GM18502 (cell line): ENCODE measurements at regions not wholly inside any gene's neighbourhood (a gene's known extent, or its start where the extent isn't known, plus 50 kb on each side); places are given as distances from the start of the nearest gene placed in this dataset.
"Not testable (repeated sequence)": the region's sequence is repeated elsewhere in the genome, so short reads cannot be mapped to it uniquely, and the experiment has no call there.

Source experiments
- ATAC-seq: cut with Tn5 transposase; IDR thresholded peaks from one replicate; pipeline ENCODE4 v1.9.1; 2021; ENCODE audit warnings: mild to moderate bottlenecking; ENCODE audit not compliant: unreplicated experiment, poor library complexity

DNA sequence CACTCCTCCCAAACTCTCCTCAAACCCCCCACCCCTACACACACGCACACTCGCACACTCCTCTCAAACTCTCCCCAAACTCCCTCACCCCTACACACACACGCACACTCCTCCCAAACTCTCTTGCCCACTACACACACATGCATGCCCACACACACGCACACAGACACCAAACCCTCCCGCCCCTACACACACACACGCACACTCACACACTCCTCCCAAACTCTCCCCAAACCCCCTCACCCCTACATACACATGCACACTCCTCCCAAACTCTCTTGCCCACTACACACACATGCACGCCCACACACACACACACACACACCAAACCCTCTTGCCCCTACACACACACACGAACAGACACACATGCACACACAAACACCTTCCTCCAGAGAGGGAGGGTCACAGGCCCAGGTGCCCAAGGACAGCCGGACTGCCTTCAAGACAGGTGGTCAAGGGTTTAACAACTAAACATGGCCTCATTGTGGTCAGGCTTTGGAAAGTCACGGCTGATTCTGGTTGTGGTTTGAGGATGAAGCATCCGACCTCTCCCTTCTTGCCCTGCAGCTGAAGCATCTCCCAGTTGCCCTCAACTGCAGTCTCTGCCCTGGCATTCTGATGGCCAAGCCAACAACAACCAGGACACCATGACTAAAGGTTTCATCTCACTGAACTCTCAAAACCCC, 72.3 kb upstream of the SNTG2 start:
- ATAC-seq: no peak

DNA sequence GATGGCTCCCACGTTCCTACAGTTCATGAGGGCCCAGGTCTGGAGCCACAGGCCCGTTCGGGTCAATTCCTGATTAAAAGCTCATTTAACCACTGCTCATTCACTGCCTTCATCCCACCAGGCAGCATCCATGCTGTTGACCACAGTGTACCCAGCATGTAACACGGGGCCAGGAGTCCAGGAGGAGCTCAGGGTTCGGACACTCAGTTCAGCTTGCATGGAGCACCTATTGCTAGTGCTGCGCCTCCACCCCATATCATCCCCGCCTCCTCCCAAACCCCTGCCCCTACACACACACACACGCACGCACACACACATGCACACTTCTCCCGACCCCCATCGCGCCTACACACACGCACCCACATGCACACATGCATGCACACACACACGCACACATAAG, 72.9 kb upstream of the SNTG2 start:
- no peak for ATAC-seq

DNA sequence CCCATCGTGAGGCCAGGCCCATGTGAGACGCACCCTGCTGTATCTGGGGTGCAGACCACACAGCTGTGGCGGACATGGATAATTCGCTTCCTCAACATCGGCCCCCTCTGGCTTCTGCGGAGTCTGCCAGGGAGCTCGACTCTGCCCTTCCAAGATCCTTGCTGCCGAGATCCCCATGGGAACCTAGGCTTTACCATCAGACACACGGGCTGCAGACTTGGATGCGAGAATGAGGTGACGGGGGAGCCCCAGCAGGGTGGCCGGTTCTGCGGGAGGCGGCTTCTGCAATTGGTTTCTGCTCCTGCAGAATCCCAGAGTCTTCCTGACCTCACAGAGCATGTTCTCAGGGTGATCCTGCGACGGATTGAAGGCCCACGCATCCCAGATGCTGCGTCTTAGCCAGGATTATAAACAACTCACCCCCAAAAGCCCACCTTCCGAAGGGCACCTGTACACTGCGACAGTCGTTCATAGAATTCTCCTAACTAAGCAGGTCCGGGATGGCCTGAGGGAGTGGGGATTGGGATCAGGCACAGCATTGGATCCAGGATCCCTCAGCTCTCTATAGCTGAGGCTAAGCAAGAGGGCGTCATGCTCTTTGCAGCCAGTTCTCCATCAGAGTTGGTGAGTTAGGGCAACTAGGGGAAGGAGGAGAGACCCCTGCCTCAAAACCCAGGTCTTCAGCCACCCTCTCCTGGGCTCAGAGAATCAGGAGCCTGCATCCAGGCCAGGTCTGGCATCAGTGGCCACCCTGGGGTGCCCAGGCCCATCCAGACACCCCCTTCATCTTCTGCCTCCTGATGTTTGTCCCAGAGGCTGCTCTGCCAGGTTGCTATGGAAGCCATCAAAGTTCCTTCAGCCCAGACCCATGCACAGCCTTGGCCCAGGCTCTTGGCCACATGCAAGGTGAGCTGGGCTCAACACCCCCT, 74.7 kb upstream of the SNTG2 start:
- no peak for ATAC-seq

DNA sequence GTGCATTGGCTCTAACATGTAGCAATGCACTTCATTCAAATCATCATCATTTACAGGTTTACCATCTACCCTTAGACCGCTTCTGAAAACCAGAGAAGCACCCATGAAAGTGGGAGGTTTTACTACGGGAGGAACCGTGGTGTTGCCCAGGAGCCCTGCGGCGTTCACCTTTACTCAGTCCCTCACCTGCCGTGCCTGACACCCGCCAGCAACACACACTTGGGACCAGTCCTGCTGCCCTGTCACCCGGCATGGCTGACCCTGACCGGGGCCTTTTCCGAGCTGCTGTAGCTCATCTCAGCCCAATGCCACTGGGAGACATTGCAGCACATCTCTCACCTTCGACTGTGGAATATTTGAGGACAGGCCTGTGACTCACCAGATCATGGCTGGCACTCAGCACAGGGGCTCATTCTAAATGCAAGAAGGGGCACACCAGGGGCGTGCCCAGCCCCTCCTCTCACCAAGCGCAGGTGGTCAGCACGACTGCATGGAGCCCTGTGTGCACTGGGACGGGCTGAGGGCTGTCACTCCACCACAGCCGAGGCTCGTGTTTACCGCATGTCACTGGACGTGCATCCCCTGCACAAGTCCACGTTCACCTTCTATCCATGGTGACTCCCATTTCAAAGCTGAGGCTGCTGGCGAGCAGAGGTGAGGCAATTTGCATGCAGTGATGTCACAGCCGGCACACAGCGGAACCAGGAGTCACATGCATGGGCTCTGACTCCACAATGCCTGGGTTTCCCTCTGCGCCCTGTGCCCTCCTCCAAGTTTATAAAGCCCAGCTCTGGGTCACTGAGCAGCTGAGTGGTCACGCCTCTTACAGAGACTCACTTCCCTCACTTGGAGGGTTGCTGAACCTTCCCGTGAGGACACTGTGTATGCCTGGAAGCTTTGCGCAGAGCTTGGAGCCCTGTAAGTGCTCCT, 76.7 kb upstream of the SNTG2 start:
- ATAC-seq: no peak

DNA sequence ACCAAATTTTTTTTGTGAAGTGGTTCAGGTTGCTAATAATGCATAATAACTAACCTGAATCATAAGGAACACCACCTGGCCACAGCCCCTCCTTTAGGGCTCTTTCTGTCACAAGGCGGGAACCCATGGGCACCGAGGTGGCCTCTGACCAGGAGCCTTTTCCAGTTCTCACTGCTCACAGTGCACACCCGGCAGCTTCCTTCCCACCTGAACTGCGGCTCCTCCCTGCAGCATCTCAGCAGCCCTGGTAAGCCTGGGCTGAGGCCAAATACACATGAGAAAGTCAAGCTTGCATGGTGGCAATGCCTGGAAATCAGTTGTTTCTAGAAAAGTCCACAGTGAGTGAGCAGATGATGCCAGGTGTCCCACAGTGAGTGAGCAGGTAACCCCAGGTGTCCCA, 77.6 kb upstream of the SNTG2 start:
- ATAC-seq: no peak

DNA sequence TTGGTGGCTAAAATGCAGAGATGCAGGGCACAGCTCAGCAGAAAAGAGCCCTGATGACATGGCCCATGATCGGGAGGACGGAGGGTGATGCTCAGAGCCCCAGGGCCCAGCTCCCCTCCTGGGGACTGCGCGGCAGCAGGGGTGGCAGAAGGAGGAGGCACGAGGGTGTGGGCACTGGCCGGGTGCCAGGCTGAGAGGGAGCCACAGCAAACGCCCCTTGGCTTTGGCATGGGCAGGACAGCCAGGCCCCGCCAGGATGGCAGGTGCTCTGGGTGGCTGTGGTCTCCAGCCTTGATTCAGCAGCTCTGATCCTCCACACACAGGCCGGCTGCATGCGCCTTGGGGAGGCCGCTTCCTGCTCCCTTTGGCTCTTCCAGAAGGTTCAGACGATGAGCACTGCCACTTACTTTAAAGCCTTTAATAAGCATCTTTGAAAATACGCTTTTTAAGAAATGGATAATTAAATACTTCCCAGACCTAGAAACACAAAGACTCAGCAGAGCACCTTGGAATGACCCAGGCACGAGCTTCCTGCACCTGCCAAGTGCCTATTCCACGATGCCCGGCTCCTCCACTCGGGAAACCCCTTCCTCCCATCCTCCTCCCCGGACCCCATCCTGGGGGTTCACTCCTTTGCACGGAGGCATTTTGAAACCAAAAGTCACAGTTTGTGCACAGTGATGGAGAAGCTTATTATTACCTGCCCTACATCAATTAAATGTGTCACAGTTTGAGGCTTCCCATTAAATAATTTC, 78.5 kb upstream of the SNTG2 start:
- no peak for ATAC-seq

DNA sequence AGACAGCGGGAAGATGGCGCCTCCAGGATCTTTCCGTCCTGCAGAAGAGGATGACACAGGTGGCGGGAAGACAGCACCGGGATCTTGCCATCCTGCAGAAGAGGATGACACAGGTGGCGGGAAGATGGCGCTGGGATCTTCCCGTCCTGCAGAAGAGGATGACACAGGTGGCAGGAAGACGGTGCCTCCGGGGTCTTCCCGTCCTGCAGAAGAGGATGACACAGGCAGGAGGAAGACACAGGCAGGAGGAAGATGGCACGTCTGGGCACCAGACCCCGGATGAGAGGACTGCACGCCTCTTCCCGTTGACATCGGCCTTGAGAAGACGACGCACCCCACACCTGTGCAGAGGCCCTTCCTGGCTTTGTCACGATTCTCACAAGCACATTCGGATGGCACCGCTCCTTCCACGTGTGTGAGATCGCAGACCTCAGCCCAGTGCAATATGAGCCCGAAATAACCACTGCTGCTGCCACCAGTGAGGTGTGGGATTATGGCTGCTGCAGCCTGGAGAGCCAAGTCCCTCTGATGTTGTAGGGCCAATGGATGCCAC, 79.4 kb upstream of the SNTG2 start:
- ATAC-seq: no peak

DNA sequence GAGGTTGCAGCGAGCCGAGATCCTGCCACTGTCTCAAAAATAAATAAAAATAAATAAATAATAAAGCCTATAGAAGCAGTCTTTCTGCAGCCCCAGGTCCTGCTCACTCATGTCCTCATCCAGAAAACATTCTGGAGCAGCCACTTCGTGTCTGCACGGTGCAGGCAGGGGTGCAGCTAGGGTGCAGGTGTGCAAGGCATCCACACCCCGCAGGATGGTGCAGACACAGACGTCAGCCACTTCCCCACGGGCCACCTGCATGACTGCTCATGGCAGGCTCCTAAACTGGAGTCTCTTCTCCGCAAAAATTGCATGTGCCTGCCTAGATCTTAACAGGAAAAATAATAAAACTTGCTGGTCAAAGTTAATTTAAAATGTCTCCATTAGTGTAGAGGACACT, 80.2 kb upstream of the SNTG2 start:
- ATAC-seq: no peak

DNA sequence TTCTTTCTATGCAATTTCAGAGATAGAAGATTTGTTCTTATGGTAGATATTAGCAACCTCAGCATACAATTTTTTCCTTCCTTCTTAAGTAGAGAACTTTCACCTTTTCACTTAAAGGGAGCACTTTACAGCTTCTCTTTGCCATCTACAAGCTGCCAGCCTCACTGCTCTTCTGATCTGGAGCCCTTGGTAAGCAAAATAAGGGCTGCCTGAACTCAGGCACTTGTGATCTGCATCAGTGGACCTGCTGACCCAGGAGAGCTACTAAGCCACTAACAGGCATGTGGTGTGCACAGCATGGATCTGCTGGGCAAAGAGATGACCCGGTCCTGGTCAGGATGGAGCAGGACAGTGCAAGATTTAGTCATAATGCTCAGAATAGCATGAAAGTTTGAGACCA, 80.8 kb upstream of the SNTG2 start:
- no peak for ATAC-seq

DNA sequence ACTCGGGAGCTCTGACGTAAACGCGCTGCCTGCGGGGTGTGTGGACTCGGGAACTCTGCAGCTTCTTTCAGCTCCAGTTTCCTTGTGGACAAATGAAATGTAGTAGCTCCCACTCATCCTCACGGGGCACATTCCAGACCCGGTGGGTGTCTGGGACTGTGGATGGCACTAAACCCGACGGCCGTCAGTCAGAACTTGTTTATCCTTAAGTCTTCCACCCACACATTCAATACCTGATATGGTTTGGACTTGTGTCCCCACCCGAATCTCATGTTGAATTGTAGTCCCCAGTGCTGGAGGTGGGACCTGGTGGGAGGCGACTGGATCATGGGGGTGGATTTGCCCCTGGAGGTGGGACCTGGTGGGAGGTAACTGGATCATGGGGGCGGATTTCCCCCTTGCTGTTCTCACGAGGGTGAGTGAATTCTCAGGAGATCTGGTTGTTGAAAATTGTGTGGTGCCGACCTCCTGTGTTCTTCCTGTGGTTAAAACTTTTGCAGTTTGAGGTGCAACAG, 81.2 kb upstream of the SNTG2 start:
- no peak for ATAC-seq

DNA sequence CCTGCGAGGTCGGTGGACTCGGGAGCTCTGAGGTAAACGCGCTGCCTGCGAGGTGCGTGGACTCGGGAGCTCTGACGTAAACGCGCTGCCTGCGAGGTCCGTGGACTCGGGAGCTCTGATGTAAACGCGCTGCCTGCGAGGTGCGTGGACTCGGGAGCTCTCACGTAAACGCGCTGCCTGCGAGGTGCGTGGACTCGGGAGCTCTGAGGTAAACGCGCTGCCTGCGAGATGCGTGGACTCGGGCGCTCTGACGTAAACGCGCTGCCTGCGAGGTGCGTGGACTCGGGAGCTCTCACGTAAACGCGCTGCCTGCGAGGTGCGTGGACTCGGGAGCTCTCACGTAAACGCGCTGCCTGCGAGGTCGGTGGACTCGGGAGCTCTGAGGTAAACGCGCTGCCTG, 81.8 kb upstream of the SNTG2 start:
- ATAC-seq: not testable (repeated sequence)

DNA sequence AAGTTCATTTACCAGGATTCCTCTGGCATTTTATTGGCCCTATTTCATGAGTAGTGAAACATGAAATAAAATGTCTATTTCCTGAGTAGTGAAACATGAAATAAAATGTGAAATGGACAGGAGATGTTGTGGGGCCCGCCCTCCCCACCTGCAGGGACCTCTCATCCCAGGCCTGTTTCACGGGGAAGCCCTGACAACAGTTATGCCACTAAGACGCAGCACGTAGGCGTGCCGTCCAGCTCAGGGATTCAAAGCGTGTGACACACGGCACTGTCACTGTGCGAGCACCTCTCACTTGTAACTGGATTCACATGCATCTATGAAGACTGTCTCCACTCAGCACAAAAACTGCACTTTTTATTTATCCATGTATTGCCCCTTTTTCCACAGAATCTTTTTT, 83.4 kb upstream of the SNTG2 start:
- ATAC-seq: no peak

DNA sequence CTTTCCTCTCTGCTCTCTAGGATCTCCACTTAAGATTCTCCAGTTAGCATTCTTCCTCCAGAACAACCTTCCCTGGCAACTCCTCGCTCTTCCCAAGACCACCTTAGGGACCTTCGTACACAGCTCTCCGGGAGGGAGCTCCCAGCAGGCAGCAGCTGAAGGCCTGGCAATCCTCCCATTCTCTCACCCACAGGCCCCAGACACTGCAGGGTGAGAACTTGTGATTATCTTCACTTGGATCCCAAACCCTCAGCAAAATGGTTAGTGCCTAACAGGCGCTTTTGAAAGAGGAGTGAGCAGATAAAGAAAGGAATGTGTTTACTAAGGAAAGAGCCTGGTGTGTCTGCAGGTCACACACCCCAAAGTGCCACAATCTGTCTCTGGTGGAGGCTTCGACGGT, 83.8 kb upstream of the SNTG2 start:
- no peak for ATAC-seq

DNA sequence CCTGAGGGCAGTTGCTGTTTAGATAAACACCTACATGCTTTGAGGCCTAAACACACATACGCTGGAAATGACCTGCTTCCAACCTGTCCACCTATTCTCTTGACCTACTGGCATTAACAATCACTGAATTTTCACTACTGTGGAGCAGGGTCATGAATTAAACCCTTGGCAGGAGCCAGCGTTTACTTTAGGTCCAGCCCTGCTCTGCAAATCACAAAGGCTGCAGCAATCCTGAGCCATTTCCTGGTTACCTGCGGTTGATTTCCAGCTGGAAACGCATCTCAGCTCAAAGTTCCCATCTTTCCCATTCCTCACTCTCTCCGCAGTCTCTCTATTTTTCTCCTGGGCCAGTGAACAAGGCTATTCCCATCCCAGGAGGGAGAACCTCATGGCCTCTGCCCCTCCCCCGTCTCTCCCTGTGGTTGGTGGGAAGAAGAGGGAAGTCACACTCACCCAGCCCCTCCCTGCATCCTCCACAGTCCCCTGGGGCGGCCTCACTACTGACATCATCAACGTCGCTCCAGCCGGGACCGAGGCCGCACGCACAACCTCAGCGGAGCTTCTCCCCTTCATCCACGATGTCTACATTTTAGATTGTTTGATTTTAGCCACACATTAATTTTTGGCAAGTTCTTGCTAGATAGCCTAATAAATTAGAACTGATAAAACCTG, 84.5 kb upstream of the SNTG2 start:
- no peak for ATAC-seq

DNA sequence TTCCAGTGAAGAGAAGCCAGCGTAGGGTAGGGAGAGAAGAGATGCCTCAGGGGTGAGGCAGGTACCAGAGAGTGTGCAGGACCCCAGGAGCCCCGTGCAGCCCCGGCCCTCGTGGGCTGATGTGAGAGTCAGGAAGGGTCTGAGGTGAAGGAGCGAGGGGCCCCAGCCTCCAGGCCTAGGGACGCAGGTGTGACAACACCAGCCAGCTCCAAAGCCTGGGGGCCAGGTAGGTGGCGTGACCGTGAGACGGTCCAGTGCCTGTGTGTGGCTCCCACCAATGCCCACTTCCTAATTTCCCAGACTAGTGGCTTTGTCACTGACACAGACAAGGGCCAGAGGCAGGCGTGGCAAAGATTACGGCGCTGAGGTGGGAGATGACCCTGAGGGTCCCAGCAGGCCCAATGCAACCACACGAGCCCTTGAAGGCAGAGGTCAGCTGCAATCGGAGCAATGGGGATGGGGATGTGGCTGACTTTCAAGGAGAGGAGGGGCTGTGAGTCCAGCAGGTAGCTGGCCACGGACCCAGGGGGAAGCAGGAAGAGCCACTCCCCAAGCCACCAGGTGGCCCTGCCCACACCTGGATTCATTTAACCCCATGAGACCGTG, 86.0 kb upstream of the SNTG2 start:
- no peak for ATAC-seq

DNA sequence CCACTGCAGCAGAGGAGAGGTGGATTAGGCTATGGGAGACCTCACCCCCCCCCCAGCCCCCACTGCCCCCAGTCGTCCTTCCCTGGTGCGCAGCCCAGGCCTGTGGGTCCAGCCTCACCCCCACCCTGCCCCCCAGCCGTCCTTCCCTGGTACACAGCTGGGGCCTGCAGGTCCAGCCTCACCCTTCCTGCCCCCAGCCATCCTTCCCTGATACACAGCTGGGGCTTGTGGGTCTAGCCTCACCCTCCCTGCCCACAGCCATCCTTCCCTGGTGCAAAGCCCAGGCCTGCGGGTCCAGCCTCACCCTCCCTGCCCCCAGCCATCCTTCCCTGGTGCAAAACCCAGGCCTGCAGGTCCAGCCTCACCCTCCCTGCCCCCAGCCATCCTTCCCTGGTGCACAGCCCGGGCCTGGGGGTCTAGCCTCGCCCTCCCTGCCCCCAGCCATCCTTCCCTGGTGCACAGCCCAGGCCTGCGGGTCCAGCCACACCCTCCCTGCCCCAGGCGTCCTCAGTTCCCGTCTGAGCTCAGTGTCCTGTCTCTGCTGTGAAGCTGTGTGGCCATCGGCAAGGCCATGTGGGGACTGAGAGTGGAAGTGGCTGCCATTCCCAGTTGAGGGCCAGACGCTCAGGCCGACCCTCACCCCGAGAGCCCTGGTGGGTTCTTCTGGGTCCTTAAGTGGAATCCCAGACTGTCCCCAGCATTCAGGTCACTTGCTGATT, 86.8 kb upstream of the SNTG2 start:
- ATAC-seq: no peak

DNA sequence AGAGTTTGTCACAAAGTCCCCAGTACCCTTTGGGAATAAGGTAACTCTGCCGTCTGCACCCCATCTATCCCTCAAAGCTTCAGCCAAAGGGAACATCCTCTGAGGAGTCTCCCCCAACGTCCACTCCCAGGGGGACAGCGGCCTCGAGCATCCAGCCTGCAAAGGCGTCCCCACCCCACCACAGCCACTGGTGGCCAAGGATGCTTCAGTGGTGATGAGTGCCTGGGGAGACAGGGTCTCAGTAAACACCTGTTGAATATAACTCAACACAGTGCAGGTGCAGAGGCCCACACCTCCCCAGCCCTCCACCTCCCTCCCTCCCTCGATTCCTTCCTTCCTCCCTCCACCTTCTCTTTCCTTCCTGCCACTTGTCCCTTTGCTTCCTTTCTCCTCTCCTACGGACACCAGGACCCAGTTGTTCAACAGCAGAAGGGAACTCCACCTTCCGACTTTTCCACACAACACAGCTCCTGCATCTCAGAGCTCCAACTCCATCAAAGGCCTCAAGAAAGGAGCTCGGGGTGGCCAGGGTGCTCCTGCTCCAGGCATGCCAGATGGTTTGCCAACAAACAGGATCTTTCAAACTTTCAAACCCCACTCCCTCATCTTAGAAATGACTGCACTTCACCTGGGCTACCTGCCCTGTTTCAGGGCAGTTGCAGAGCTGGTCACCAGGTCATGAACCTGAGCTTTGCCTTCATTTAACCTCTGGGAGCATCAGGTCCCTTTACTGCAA, 87.8 kb upstream of the SNTG2 start:
- no peak for ATAC-seq
